GM23248 (cell line): ENCODE measurements at regions not wholly inside any gene's neighbourhood (a gene's known extent, or its start where the extent isn't known, plus 50 kb on each side); places are given as distances from the start of the nearest gene placed in this dataset.

Source experiments
- DNase-seq: peaks from one replicate; pipeline ENCODE4 v3.0.0-alpha.2; 2015
- H2AFZ ChIP-seq: fragments of 200-600 bp; sonication (generic); 2 replicates; pipeline ENCODE4 v1.6.1; 2016; ENCODE audit warnings: antibody characterized with exemption
- H3F3A ChIP-seq: fragments of 200-600 bp; sonication (generic); 2 replicates; pipeline ENCODE4 v1.6.1; 2016; ENCODE audit warnings: mild to moderate bottlenecking, antibody characterized with exemption, mixed run types; ENCODE audit not compliant: insufficient read depth
- H3K27ac ChIP-seq: fragments of 200-600 bp; sonication (generic); 2 replicates; pipeline ENCODE4 v1.5.1; 2016; ENCODE audit warnings: mild to moderate bottlenecking
- H3K27me3 ChIP-seq: fragments of 200-600 bp; sonication (generic); replicated peaks from 2 replicates; pipeline ENCODE4 v1.6.1; 2016; ENCODE audit warnings: mild to moderate bottlenecking; ENCODE audit not compliant: insufficient read depth
- H3K36me3 ChIP-seq: fragments of 200-600 bp; sonication (generic); 2 replicates; pipeline ENCODE4 v1.6.1; 2016; ENCODE audit warnings: low read depth, mild to moderate bottlenecking
- H3K4me1 ChIP-seq: fragments of 200-600 bp; sonication (generic); 2 replicates; pipeline ENCODE4 v1.6.1; 2016; ENCODE audit warnings: mild to moderate bottlenecking; ENCODE audit not compliant: insufficient read depth
- H3K4me2 ChIP-seq: fragments of 200-600 bp; sonication (generic); one replicate; pipeline ENCODE4 v1.6.1; 2016; ENCODE audit warnings: mild to moderate bottlenecking; ENCODE audit not compliant: unreplicated experiment
- H3K4me3 ChIP-seq: fragments of 200-600 bp; sonication (generic); 2 replicates; pipeline ENCODE4 v1.5.1; 2016; ENCODE audit warnings: mild to moderate bottlenecking
- H3K79me2 ChIP-seq: fragments of 200-600 bp; sonication (generic); 2 replicates; pipeline ENCODE4 v1.6.1; 2016; ENCODE audit warnings: mild to moderate bottlenecking; ENCODE audit not compliant: insufficient read depth
- H3K9ac ChIP-seq: fragments of 200-600 bp; sonication (generic); 2 replicates; pipeline ENCODE4 v1.6.1; 2016; ENCODE audit warnings: mild to moderate bottlenecking
- H3K9me2 ChIP-seq: fragments of 200-600 bp; sonication (generic); 2 replicates; pipeline ENCODE4 v1.6.1; 2016; ENCODE audit warnings: mixed run types, mild to moderate bottlenecking, moderate library complexity; ENCODE audit not compliant: insufficient read depth
- H3K9me3 ChIP-seq: fragments of 200-600 bp; sonication (generic); one replicate; pipeline ENCODE4 v1.6.1; 2017; ENCODE audit warnings: low read depth
- H4K20me1 ChIP-seq: fragments of 200-600 bp; sonication (generic); 2 replicates; pipeline ENCODE4 v1.6.0; 2016; ENCODE audit not compliant: insufficient read depth
- EZH2 ChIP-seq: fragments of 200-600 bp; sonication (generic); IDR thresholded peaks from 2 replicates; pipeline ENCODE4 v1.6.1; 2018; ENCODE audit warnings: antibody characterized with exemption, mild to moderate bottlenecking; ENCODE audit not compliant: insufficient read depth, poor library complexity, severe bottlenecking
- EZH2phosphoT487 ChIP-seq: fragments of 200-600 bp; sonication (generic); IDR thresholded peaks from 2 replicates; pipeline ENCODE4 v1.6.1; 2018; ENCODE audit warnings: antibody characterized with exemption, moderate library complexity, mild to moderate bottlenecking, low read depth; ENCODE audit not compliant: insufficient read depth
- WGBS, 2 experiments: methylation state at CpG; one replicate each; pipeline ENCODE4 v1.1.6; 2015 to 2017; ENCODE audit warnings: low lambda C conversion rate in 2 of 2, low coverage in 1 of 2; ENCODE audit errors: missing lambda C conversion rate in 2 of 2; 5-methylcytosine and 5-hydroxymethylcytosine counted together
- in situ Hi-C: fragments of 300-500 bp; cut with MboI; formaldehyde crosslinking; loops from 2 replicates; pipeline ENCODE4 v1.15.0; 2020

GRCh38 chr2:152910970-152911369, 192.6 kb downstream of the ARL6IP6 start:
- H3K4me2 ChIP-seq = no peak overlapping the region
- TF ChIP-seq EZH2 = no peak
- no peak for TF ChIP-seq EZH2phosphoT487
- no peaks in the 10 kb centered on the region for H4K20me1 ChIP-seq
- in situ Hi-C loops = no loop called here
- no peak overlapping the region for H2AFZ ChIP-seq
- no peak for DNase-seq
- H3K36me3 ChIP-seq = no peaks in the 10 kb centered on the region
- peaks cover 6% of the 10 kb centered on the region; the same call in 1 of the 2 replicates for H3K9me2 ChIP-seq
- no peak overlapping the region for H3K9ac ChIP-seq
- H3K4me3 ChIP-seq = no peak overlapping the region
- H3K4me1 ChIP-seq = no peaks in the 10 kb centered on the region
- no peaks in the 10 kb centered on the region for H3F3A ChIP-seq
- no peaks in the 10 kb centered on the region for H3K27me3 ChIP-seq
- no peak overlapping the region for H3K27ac ChIP-seq
- no peaks in the 10 kb centered on the region for H3K9me3 ChIP-seq
- H3K79me2 ChIP-seq = no peaks in the 10 kb centered on the region

GRCh38 chr2:152907046-152907445, 188.6 kb downstream of the ARL6IP6 start:
- Histone ChIP-seq H3K79me2 (no peaks in the 10 kb centered on the region), H2AFZ (no peak overlapping the region), H3K4me3 (no peak overlapping the region), H3K4me1 (no peaks in the 10 kb centered on the region), H3K9ac (no peak overlapping the region), H3K9me2 (peaks cover 9% of the 10 kb centered on the region; the same call in 1 of the 2 replicates), H3K4me2 (no peak overlapping the region), H4K20me1 (no peaks in the 10 kb centered on the region), H3K36me3 (no peaks in the 10 kb centered on the region), H3K9me3 (no peaks in the 10 kb centered on the region), H3K27ac (no peak overlapping the region), H3K27me3 (no peaks in the 10 kb centered on the region), H3F3A (no peaks in the 10 kb centered on the region)
- 4 to 9% methylated on average over 5 of the region's 5 CpGs for WGBS, 2 experiments
- in situ Hi-C loops = no loop called here
- TF ChIP-seq EZH2phosphoT487 (no peak), EZH2 (no peak)
- no peak for DNase-seq

GRCh38 chr2:152894051-152894450, 175.6 kb downstream of the ARL6IP6 start:
- no peaks in the 10 kb centered on the region for H3F3A ChIP-seq
- H3K9ac ChIP-seq = no peak overlapping the region
- no peak overlapping the region for H2AFZ ChIP-seq
- no peak overlapping the region for H3K4me3 ChIP-seq
- no peaks in the 10 kb centered on the region for H3K79me2 ChIP-seq
- H3K36me3 ChIP-seq = no peaks in the 10 kb centered on the region
- TF ChIP-seq EZH2phosphoT487 = no peak
- TF ChIP-seq EZH2 = no peak
- no peaks in the 10 kb centered on the region for H3K9me3 ChIP-seq
- no peaks in the 10 kb centered on the region for H4K20me1 ChIP-seq
- in situ Hi-C loops = no loop called here
- no peak for DNase-seq
- no peak overlapping the region for H3K27ac ChIP-seq
- H3K27me3 ChIP-seq = peaks cover 4% of the 10 kb centered on the region; the same call in 1 of the 2 replicates
- no peaks in the 10 kb centered on the region for H3K4me1 ChIP-seq
- no peaks in the 10 kb centered on the region for H3K9me2 ChIP-seq
- no peak overlapping the region for H3K4me2 ChIP-seq
- WGBS, 2 experiments = 56 to 69% methylated on average over 5 of the region's 5 CpGs

- in situ Hi-C loops = no loop called here
- no peaks in the 10 kb centered on the region for H3K79me2 ChIP-seq
- peaks cover 4% of the 10 kb centered on the region; the same call in 1 of the 2 replicates for H3K27me3 ChIP-seq
- no peaks in the 10 kb centered on the region for H3K36me3 ChIP-seq
- no peaks in the 10 kb centered on the region for H3K9me3 ChIP-seq
- no peak for DNase-seq
- TF ChIP-seq EZH2phosphoT487 (no peak), EZH2 (no peak)
- H4K20me1 ChIP-seq = no peaks in the 10 kb centered on the region
- no peak overlapping the region for H2AFZ ChIP-seq
- no peak overlapping the region for H3K4me2 ChIP-seq
- no peak overlapping the region for H3K27ac ChIP-seq
- no peaks in the 10 kb centered on the region for H3K9me2 ChIP-seq
- H3K9ac ChIP-seq = no peak overlapping the region
- H3F3A ChIP-seq = no peaks in the 10 kb centered on the region
- 0% methylated on average over 2 of the region's 2 CpGs for WGBS, 2 experiments
- H3K4me3 ChIP-seq = no peak overlapping the region
- H3K4me1 ChIP-seq = no peaks in the 10 kb centered on the region
These were observed 172.3 kb downstream of the ARL6IP6 start for GRCh38 chr2:152890736-152891135.

- no peaks in the 10 kb centered on the region for H3F3A ChIP-seq
- H3K79me2 ChIP-seq = no peaks in the 10 kb centered on the region
- no peaks in the 10 kb centered on the region for H3K36me3 ChIP-seq
- no peak overlapping the region for H3K4me2 ChIP-seq
- TF ChIP-seq EZH2 (no peak), EZH2phosphoT487 (no peak)
- no peaks in the 10 kb centered on the region for H3K27me3 ChIP-seq
- H4K20me1 ChIP-seq = no peaks in the 10 kb centered on the region
- in situ Hi-C loops = no loop called here
- no peak overlapping the region for H3K27ac ChIP-seq
- WGBS, 2 experiments = 67 to 70% methylated on average over 4 of the region's 4 CpGs
- H3K9ac ChIP-seq = no peak overlapping the region
- DNase-seq = no peak
- no peak overlapping the region for H2AFZ ChIP-seq
- H3K4me3 ChIP-seq = no peak overlapping the region
- no peaks in the 10 kb centered on the region for H3K9me3 ChIP-seq
- H3K4me1 ChIP-seq = no peaks in the 10 kb centered on the region
- no peaks in the 10 kb centered on the region for H3K9me2 ChIP-seq
These were observed 165.6 kb downstream of the ARL6IP6 start for GRCh38 chr2:152883951-152884487.
